ENCODE measurements at regions not wholly inside any gene's neighbourhood (a gene's known extent, or its start where the extent isn't known, plus 50 kb on each side); places are given as distances from the start of the nearest gene placed in this dataset.

DNA sequence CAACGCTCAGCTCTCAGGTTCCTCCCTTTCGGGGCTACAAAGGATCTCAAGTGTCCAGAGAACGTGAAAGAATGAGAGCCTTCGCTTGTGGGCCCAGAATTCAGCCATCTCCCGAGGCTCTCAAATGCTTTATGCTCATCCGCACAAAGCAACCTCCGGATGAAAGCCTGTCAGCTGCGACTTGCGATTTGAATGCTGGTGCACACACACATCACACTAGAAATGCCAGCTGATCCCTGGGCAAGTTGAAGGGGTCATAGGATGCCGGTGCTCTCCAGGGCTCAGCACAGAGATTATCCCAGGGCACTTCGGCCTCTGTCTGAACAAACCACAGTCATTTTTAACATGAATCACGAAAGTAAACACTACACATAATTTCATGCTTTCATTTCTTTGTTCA lies 141.8 kb upstream of the MYT1L start:
- TF ChIP-seq EZH2 (optimal IDR thresholded peaks at IDR 0.05; ENCODE audit: low read depth, low read length), result no peak
- TF ChIP-seq, protein P1, sequence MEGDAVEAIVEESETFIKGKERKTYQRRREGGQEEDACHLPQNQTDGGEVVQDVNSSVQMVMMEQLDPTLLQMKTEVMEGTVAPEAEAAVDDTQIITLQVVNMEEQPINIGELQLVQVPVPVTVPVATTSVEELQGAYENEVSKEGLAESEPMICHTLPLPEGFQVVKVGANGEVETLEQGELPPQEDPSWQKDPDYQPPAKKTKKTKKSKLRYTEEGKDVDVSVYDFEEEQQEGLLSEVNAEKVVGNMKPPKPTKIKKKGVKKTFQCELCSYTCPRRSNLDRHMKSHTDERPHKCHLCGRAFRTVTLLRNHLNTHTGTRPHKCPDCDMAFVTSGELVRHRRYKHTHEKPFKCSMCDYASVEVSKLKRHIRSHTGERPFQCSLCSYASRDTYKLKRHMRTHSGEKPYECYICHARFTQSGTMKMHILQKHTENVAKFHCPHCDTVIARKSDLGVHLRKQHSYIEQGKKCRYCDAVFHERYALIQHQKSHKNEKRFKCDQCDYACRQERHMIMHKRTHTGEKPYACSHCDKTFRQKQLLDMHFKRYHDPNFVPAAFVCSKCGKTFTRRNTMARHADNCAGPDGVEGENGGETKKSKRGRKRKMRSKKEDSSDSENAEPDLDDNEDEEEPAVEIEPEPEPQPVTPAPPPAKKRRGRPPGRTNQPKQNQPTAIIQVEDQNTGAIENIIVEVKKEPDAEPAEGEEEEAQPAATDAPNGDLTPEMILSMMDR (IDR thresholded peaks at IDR 0.05; ENCODE audit: low read length), result no peak
- TF ChIP-seq EZH2phosphoT487 (IDR thresholded peaks at IDR 0.05; ENCODE audit: low read length), result no peak

Data from MM.1S (cell line).